ENCODE measurements at regions not wholly inside any gene's neighbourhood (a gene's known extent, or its start where the extent isn't known, plus 50 kb on each side); places are given as distances from the start of the nearest gene placed in this dataset.

- peaks cover 0 to 3% of the 10 kb centered on the region in 2 donors for H3K9me3 ChIP-seq (ENCODE audit: control insufficient read depth in 1 of 2, low read length in 2 of 2)
- H3K36me3 ChIP-seq (ENCODE audit: control insufficient read depth in 1 of 2, insufficient read depth in 2 of 2, low read length in 2 of 2), result no peaks in the 10 kb centered on the region
- H3K4me3 ChIP-seq (ENCODE audit: low read depth in 1 of 2, low read length in 2 of 2), result no peak overlapping the region
- H3K27ac ChIP-seq (ENCODE audit: low read length), result no peak overlapping the region
- H3K4me1 ChIP-seq (ENCODE audit: control insufficient read depth in 1 of 2, insufficient read depth in 2 of 2, low read length in 2 of 2), result no peaks in the 10 kb centered on the region
- H3K27me3 ChIP-seq (ENCODE audit: low read depth, low read length), result no peaks in the 10 kb centered on the region
Measured at GRCh38 chr14:88929656-88930436, 105.4 kb downstream of the TTC8 start.

- Histone ChIP-seq H3K9me3 (ENCODE audit: control insufficient read depth in 1 of 2, low read length in 2 of 2) (peaks cover 0 to 3% of the 10 kb centered on the region in 2 donors), H3K36me3 (ENCODE audit: control insufficient read depth in 1 of 2, insufficient read depth in 2 of 2, low read length in 2 of 2) (no peaks in the 10 kb centered on the region), H3K27ac (ENCODE audit: low read length) (no peak overlapping the region), H3K4me3 (ENCODE audit: low read depth in 1 of 2, low read length in 2 of 2) (no peak overlapping the region), H3K27me3 (ENCODE audit: low read depth, low read length) (no peaks in the 10 kb centered on the region), H3K4me1 (ENCODE audit: control insufficient read depth in 1 of 2, insufficient read depth in 2 of 2, low read length in 2 of 2) (no peaks in the 10 kb centered on the region)
Measured at GRCh38 chr14:88931321-88932110, 107.1 kb downstream of the TTC8 start.

GRCh38 chr14:88933191-88933590 is 108.7 kb downstream of the TTC8 start:
- H3K4me3 ChIP-seq (ENCODE audit: low read depth in 1 of 2, low read length in 2 of 2), result no peak overlapping the region
- no peaks in the 10 kb centered on the region for H3K27me3 ChIP-seq (ENCODE audit: low read depth, low read length)
- peaks cover 0 to 3% of the 10 kb centered on the region in 2 donors for H3K9me3 ChIP-seq (ENCODE audit: control insufficient read depth in 1 of 2, low read length in 2 of 2)
- H3K27ac ChIP-seq (ENCODE audit: low read length), result no peak overlapping the region
- H3K36me3 ChIP-seq (ENCODE audit: control insufficient read depth in 1 of 2, insufficient read depth in 2 of 2, low read length in 2 of 2), result no peaks in the 10 kb centered on the region
- H3K4me1 ChIP-seq (ENCODE audit: control insufficient read depth in 1 of 2, insufficient read depth in 2 of 2, low read length in 2 of 2), result no peaks in the 10 kb centered on the region

- Histone ChIP-seq H3K9me3 (ENCODE audit: control insufficient read depth in 1 of 2, low read length in 2 of 2) (peaks cover 0 to 3% of the 10 kb centered on the region in 2 donors), H3K27ac (ENCODE audit: low read length) (no peak overlapping the region), H3K27me3 (ENCODE audit: low read depth, low read length) (no peaks in the 10 kb centered on the region), H3K36me3 (ENCODE audit: control insufficient read depth in 1 of 2, insufficient read depth in 2 of 2, low read length in 2 of 2) (no peaks in the 10 kb centered on the region), H3K4me3 (ENCODE audit: low read depth in 1 of 2, low read length in 2 of 2) (no peak overlapping the region), H3K4me1 (ENCODE audit: control insufficient read depth in 1 of 2, insufficient read depth in 2 of 2, low read length in 2 of 2) (no peaks in the 10 kb centered on the region)
Measured at GRCh38 chr14:88934351-88934806, 109.9 kb downstream of the TTC8 start.

GRCh38 chr14:88935083-88935482 is 110.6 kb downstream of the TTC8 start:
- Histone ChIP-seq H3K36me3 (ENCODE audit: control insufficient read depth in 1 of 2, insufficient read depth in 2 of 2, low read length in 2 of 2) (no peaks in the 10 kb centered on the region), H3K27ac (ENCODE audit: low read length) (no peak overlapping the region), H3K9me3 (ENCODE audit: control insufficient read depth in 1 of 2, low read length in 2 of 2) (no peaks in the 10 kb centered on the region), H3K4me1 (ENCODE audit: control insufficient read depth in 1 of 2, insufficient read depth in 2 of 2, low read length in 2 of 2) (no peaks in the 10 kb centered on the region), H3K27me3 (ENCODE audit: low read depth, low read length) (no peaks in the 10 kb centered on the region), H3K4me3 (ENCODE audit: low read depth in 1 of 2, low read length in 2 of 2) (no peak overlapping the region)

- Histone ChIP-seq H3K4me3 (ENCODE audit: low read depth in 1 of 2, low read length in 2 of 2) (no peak overlapping the region), H3K27ac (ENCODE audit: low read length) (no peak overlapping the region), H3K27me3 (ENCODE audit: low read depth, low read length) (no peaks in the 10 kb centered on the region), H3K9me3 (ENCODE audit: control insufficient read depth in 1 of 2, low read length in 2 of 2) (no peaks in the 10 kb centered on the region), H3K4me1 (ENCODE audit: control insufficient read depth in 1 of 2, insufficient read depth in 2 of 2, low read length in 2 of 2) (no peaks in the 10 kb centered on the region), H3K36me3 (ENCODE audit: control insufficient read depth in 1 of 2, insufficient read depth in 2 of 2, low read length in 2 of 2) (no peaks in the 10 kb centered on the region)
Measured at GRCh38 chr14:88937706-88938105, 113.3 kb downstream of the TTC8 start.

- Histone ChIP-seq H3K36me3 (ENCODE audit: control insufficient read depth in 1 of 2, insufficient read depth in 2 of 2, low read length in 2 of 2) (no peaks in the 10 kb centered on the region), H3K9me3 (ENCODE audit: control insufficient read depth in 1 of 2, low read length in 2 of 2) (no peaks in the 10 kb centered on the region), H3K27me3 (ENCODE audit: low read depth, low read length) (no peaks in the 10 kb centered on the region), H3K4me3 (ENCODE audit: low read depth in 1 of 2, low read length in 2 of 2) (no peak overlapping the region), H3K4me1 (ENCODE audit: control insufficient read depth in 1 of 2, insufficient read depth in 2 of 2, low read length in 2 of 2) (no peaks in the 10 kb centered on the region), H3K27ac (ENCODE audit: low read length) (no peak overlapping the region)
Measured at GRCh38 chr14:88940671-88941070, 116.2 kb downstream of the TTC8 start.

GRCh38 chr14:88941414-88941813 is 117.0 kb downstream of the TTC8 start:
- no peak overlapping the region for H3K27ac ChIP-seq (ENCODE audit: low read length)
- H3K27me3 ChIP-seq (ENCODE audit: low read depth, low read length), result no peaks in the 10 kb centered on the region
- H3K36me3 ChIP-seq (ENCODE audit: control insufficient read depth in 1 of 2, insufficient read depth in 2 of 2, low read length in 2 of 2), result no peaks in the 10 kb centered on the region
- no peak overlapping the region for H3K4me3 ChIP-seq (ENCODE audit: low read depth in 1 of 2, low read length in 2 of 2)
- H3K9me3 ChIP-seq (ENCODE audit: control insufficient read depth in 1 of 2, low read length in 2 of 2), result no peaks in the 10 kb centered on the region
- no peaks in the 10 kb centered on the region for H3K4me1 ChIP-seq (ENCODE audit: control insufficient read depth in 1 of 2, insufficient read depth in 2 of 2, low read length in 2 of 2)

GRCh38 chr14:88947646-88948598 is 123.5 kb downstream of the TTC8 start:
- no peaks in the 10 kb centered on the region for H3K27me3 ChIP-seq (ENCODE audit: low read depth, low read length)
- no peak overlapping the region for H3K27ac ChIP-seq (ENCODE audit: low read length)
- no peaks in the 10 kb centered on the region for H3K36me3 ChIP-seq (ENCODE audit: control insufficient read depth in 1 of 2, insufficient read depth in 2 of 2, low read length in 2 of 2)
- H3K4me1 ChIP-seq (ENCODE audit: control insufficient read depth in 1 of 2, insufficient read depth in 2 of 2, low read length in 2 of 2), result no peaks in the 10 kb centered on the region
- no peak overlapping the region for H3K4me3 ChIP-seq (ENCODE audit: low read depth in 1 of 2, low read length in 2 of 2)
- peaks cover 0 to 5% of the 10 kb centered on the region in 2 donors for H3K9me3 ChIP-seq (ENCODE audit: control insufficient read depth in 1 of 2, low read length in 2 of 2)

GRCh38 chr14:88950069-88950468 is 125.6 kb downstream of the TTC8 start:
- Histone ChIP-seq H3K9me3 (ENCODE audit: control insufficient read depth in 1 of 2, low read length in 2 of 2) (peaks cover 0 to 5% of the 10 kb centered on the region in 2 donors), H3K4me3 (ENCODE audit: low read depth in 1 of 2, low read length in 2 of 2) (no peak overlapping the region), H3K27ac (ENCODE audit: low read length) (no peak overlapping the region), H3K4me1 (ENCODE audit: control insufficient read depth in 1 of 2, insufficient read depth in 2 of 2, low read length in 2 of 2) (no peaks in the 10 kb centered on the region), H3K36me3 (ENCODE audit: control insufficient read depth in 1 of 2, insufficient read depth in 2 of 2, low read length in 2 of 2) (no peaks in the 10 kb centered on the region), H3K27me3 (ENCODE audit: low read depth, low read length) (no peaks in the 10 kb centered on the region)

GRCh38 chr14:88951370-88951769 is 126.9 kb downstream of the TTC8 start:
- Histone ChIP-seq H3K27me3 (ENCODE audit: low read depth, low read length) (no peaks in the 10 kb centered on the region), H3K4me3 (ENCODE audit: low read depth in 1 of 2, low read length in 2 of 2) (no peak overlapping the region), H3K4me1 (ENCODE audit: control insufficient read depth in 1 of 2, insufficient read depth in 2 of 2, low read length in 2 of 2) (no peaks in the 10 kb centered on the region), H3K9me3 (ENCODE audit: control insufficient read depth in 1 of 2, low read length in 2 of 2) (peaks cover 0 to 5% of the 10 kb centered on the region in 2 donors), H3K27ac (ENCODE audit: low read length) (no peak overlapping the region), H3K36me3 (ENCODE audit: control insufficient read depth in 1 of 2, insufficient read depth in 2 of 2, low read length in 2 of 2) (no peaks in the 10 kb centered on the region)
